Esophagus muscularis mucosa (tissue), 4 donors: ENCODE measurements at regions not wholly inside any gene's neighbourhood (a gene's known extent, or its start where the extent isn't known, plus 50 kb on each side); places are given as distances from the start of the nearest gene placed in this dataset.

ENCODE experiments used
- CTCF ChIP-seq, 3 experiments: fragments of 200-600 bp in 2 of 3; fragments of 450-650 bp in 1 of 3; sonication (generic) in 2 of 3; IDR thresholded peaks; one replicate each; pipeline ENCODE4 v1.5.1; 2017 to 2019; ENCODE audit warnings: antibody characterized with exemption in 3 of 3, mild to moderate bottlenecking in 2 of 3, moderate library complexity in 1 of 3
- EP300 ChIP-seq: sonication (generic); formaldehyde crosslinking; IDR thresholded peaks from one replicate; pipeline ENCODE4 v1.6.1; 2017; ENCODE audit warnings: antibody characterized with exemption
- POLR2A ChIP-seq: fragments of 450-650 bp; IDR thresholded peaks from one replicate; pipeline ENCODE4 v1.6.1; 2017; ENCODE audit warnings: antibody characterized with exemption, moderate library complexity, mild to moderate bottlenecking, low read depth
- POLR2AphosphoS5 ChIP-seq, 2 donors: sonication (generic); formaldehyde crosslinking; IDR thresholded peaks; one replicate each; pipeline ENCODE4 v1.6.1; 2017; ENCODE audit warnings: antibody characterized with exemption in 2 of 2

- no peak for TF ChIP-seq CTCF (IDR thresholded peaks at IDR 0.05)
- TF ChIP-seq POLR2AphosphoS5 (IDR thresholded peaks at IDR 0.05): no peak
- no peak for TF ChIP-seq POLR2A
- no peak for TF ChIP-seq EP300
These were observed 312.3 kb upstream of the KCNJ16 start for GRCh38 chr17:69762766-69763165.
